Astrocyte (in vitro differentiated cells and primary cell): ENCODE measurements at regions not wholly inside any gene's neighbourhood (a gene's known extent, or its start where the extent isn't known, plus 50 kb on each side); places are given as distances from the start of the nearest gene placed in this dataset.

Source experiments
- CTCF ChIP-seq: IDR thresholded peaks from 2 replicates; pipeline ENCODE4 v1.5.1; 2011; ENCODE audit warnings: low read depth, mild to moderate bottlenecking, inconsistent platforms, low read length, moderate library complexity; ENCODE audit not compliant: insufficient read depth
- EZH2 ChIP-seq: IDR thresholded peaks from 2 replicates; pipeline ENCODE4 v1.6.1; 2012; ENCODE audit warnings: mild to moderate bottlenecking, low read length, inconsistent platforms; ENCODE audit not compliant: insufficient read depth

- TF ChIP-seq EZH2 = no peak
- no peak for TF ChIP-seq CTCF
Observed at GRCh38 chr12:125473501-125473900, 408.3 kb downstream of the AACS start.
